KMS-11 (cell line): ENCODE measurements at regions not wholly inside any gene's neighbourhood (a gene's known extent, or its start where the extent isn't known, plus 50 kb on each side); places are given as distances from the start of the nearest gene placed in this dataset.

ENCODE experiments used
- H2AFZ ChIP-seq: fragments of 200-600 bp; sonication (generic); 2 replicates; pipeline ENCODE4 v1.6.1; 2016; ENCODE audit warnings: antibody characterized with exemption, mixed run types, low read depth
- H3K27ac ChIP-seq: fragments of 200-600 bp; sonication (generic); 2 replicates; pipeline ENCODE4 v1.6.1; 2016; ENCODE audit warnings: mild to moderate bottlenecking, mixed run types
- H3K27me3 ChIP-seq: fragments of 200-600 bp; sonication (generic); 2 replicates; pipeline ENCODE4 v1.6.1; 2017; ENCODE audit warnings: mild to moderate bottlenecking, low read depth, mixed run types, moderate library complexity; ENCODE audit not compliant: insufficient read depth
- H3K36me3 ChIP-seq: fragments of 200-600 bp; sonication (generic); 2 replicates; pipeline ENCODE4 v1.6.1; 2017; ENCODE audit warnings: mild to moderate bottlenecking, mixed run types; ENCODE audit not compliant: insufficient read depth
- H3K4me1 ChIP-seq: fragments of 200-600 bp; sonication (generic); 2 replicates; pipeline ENCODE4 v1.6.1; 2016; ENCODE audit warnings: mild to moderate bottlenecking, low read depth, mixed run types; ENCODE audit not compliant: poor library complexity, severe bottlenecking
- H3K4me2 ChIP-seq: fragments of 200-600 bp; sonication (generic); 2 replicates; pipeline ENCODE4 v1.7.0; 2016; ENCODE audit warnings: mild to moderate bottlenecking, mixed run types
- H3K4me3 ChIP-seq: fragments of 200-600 bp; sonication (generic); IDR thresholded peaks from 2 replicates; pipeline ENCODE4 v1.6.1; 2017; ENCODE audit warnings: low read depth, low read length, mixed read lengths; ENCODE audit not compliant: insufficient read depth
- H3K79me2 ChIP-seq: fragments of 200-600 bp; sonication (generic); 2 replicates; pipeline ENCODE4 v1.6.1; 2016; ENCODE audit warnings: low read depth, mixed run types; ENCODE audit not compliant: insufficient read depth
- H3K9ac ChIP-seq: fragments of 200-600 bp; sonication (generic); 2 replicates; pipeline ENCODE4 v1.6.1; 2016; ENCODE audit warnings: mild to moderate bottlenecking, mixed run types
- H4K20me1 ChIP-seq: fragments of 200-600 bp; sonication (generic); 2 replicates; pipeline ENCODE4 v1.6.1; 2016; ENCODE audit warnings: mild to moderate bottlenecking, mixed run types; ENCODE audit not compliant: insufficient read depth
- CTCF ChIP-seq: fragments of 200-600 bp; sonication (generic); conservative IDR thresholded peaks from 2 replicates; pipeline ENCODE4 v1.6.1; 2017; ENCODE audit warnings: low read depth, mild to moderate bottlenecking, antibody characterized with exemption, low read length, moderate library complexity, mixed read lengths

GRCh38 chr1:239993366-239993765 is 98.3 kb upstream of the FMN2 start:
- TF ChIP-seq CTCF = no peak
- Histone ChIP-seq H3K4me3 (no peak overlapping the region), H2AFZ (no peak overlapping the region), H3K4me2 (no peak overlapping the region), H3K27ac (no peak overlapping the region), H4K20me1 (no peaks in the 10 kb centered on the region), H3K4me1 (no peaks in the 10 kb centered on the region), H3K79me2 (no peaks in the 10 kb centered on the region), H3K27me3 (no peaks in the 10 kb centered on the region), H3K9ac (no peak overlapping the region), H3K36me3 (no peaks in the 10 kb centered on the region)

GRCh38 chr1:239995281-239995680 is 96.4 kb upstream of the FMN2 start:
- no peaks in the 10 kb centered on the region for H3K79me2 ChIP-seq
- TF ChIP-seq CTCF = no peak
- no peaks in the 10 kb centered on the region for H3K36me3 ChIP-seq
- H3K27ac ChIP-seq = no peak overlapping the region
- H3K9ac ChIP-seq = no peak overlapping the region
- H4K20me1 ChIP-seq = no peaks in the 10 kb centered on the region
- H2AFZ ChIP-seq = no peak overlapping the region
- H3K4me1 ChIP-seq = no peaks in the 10 kb centered on the region
- no peak overlapping the region for H3K4me3 ChIP-seq
- H3K4me2 ChIP-seq = no peak overlapping the region
- H3K27me3 ChIP-seq = no peaks in the 10 kb centered on the region

DNA sequence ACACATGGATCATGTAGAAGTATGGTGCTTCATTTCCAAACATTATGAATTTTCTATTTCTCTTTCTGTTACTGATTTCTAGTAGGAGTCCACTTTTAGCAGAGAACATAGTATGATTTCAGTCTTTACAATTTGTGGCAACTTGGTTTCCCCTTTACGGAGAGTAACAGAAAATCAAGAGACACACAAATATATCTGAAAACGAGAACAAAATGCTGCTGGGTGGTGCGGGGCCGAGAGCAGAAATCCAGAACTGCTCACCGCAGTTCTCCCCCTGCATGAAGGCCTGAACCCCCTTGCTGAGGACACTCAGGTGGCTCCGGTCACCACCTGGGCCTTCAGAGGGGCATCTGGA is 94.5 kb upstream of the FMN2 start:
- Histone ChIP-seq H3K79me2 (no peaks in the 10 kb centered on the region), H3K4me1 (no peaks in the 10 kb centered on the region), H3K27ac (no peak overlapping the region), H3K9ac (no peak overlapping the region), H3K4me3 (no peak overlapping the region), H2AFZ (no peak overlapping the region), H3K36me3 (no peaks in the 10 kb centered on the region), H4K20me1 (no peaks in the 10 kb centered on the region), H3K27me3 (no peaks in the 10 kb centered on the region), H3K4me2 (no peak overlapping the region)
- no peak for TF ChIP-seq CTCF

DNA sequence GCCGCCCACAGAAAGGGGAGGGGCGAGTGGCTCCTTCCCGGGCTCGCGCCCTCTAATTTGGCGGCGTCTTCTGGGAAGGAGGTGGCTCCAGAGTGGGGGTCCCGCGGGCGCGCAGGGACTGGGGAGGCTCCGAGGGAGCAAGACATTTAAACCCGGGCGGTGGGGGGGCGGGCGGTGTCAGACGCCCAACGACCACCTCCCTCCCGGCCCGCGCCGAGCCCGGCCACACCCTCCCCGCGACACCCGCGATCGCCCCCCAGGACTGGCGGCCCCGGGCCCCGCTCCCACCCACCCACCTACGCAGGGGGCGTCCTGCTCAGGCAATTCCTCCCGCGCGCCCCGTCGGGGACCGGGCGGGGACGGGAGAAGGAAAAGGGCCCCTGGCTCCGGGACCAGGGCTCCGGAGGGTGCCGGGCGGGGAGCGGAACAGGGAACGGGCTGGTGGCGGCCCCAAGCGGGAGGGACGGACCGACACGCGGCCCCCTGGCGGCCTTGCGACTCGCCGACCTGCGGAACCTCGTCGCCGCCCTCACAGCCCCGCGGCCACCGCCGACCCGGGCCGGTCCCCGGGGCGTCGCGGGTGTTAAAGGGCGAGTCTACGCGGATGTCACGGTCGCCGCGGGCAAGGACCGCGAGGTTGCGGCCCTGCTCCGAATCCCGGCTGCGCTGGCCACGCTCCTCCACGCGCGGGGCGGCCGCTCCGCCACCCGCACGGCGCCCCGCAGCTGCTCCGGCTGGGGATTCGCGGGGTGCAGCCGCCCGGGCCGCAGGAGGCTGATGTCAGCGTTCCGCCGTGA is 94.0 kb upstream of the FMN2 start:
- no peak for TF ChIP-seq CTCF
- Histone ChIP-seq H3K27ac (no peak overlapping the region), H2AFZ (no peak overlapping the region), H4K20me1 (no peaks in the 10 kb centered on the region), H3K36me3 (no peaks in the 10 kb centered on the region), H3K27me3 (no peaks in the 10 kb centered on the region), H3K9ac (no peak overlapping the region), H3K4me1 (no peaks in the 10 kb centered on the region), H3K4me2 (no peak overlapping the region), H3K4me3 (no peak overlapping the region), H3K79me2 (no peaks in the 10 kb centered on the region)
